Astrocyte (in vitro differentiated cells and primary cell): ENCODE measurements at regions not wholly inside any gene's neighbourhood (a gene's known extent, or its start where the extent isn't known, plus 50 kb on each side); places are given as distances from the start of the nearest gene placed in this dataset.

Experiments used
- EZH2 ChIP-seq: IDR thresholded peaks from 2 replicates; pipeline ENCODE4 v1.6.1; 2012; ENCODE audit warnings: mild to moderate bottlenecking, low read length, inconsistent platforms; ENCODE audit not compliant: insufficient read depth
- TF ChIP-seq, protein P1 (sequence below): IDR thresholded peaks from 2 replicates; pipeline ENCODE4 v1.5.1; 2011; ENCODE audit warnings: low read depth, mild to moderate bottlenecking, inconsistent platforms, low read length, moderate library complexity; ENCODE audit not compliant: insufficient read depth

DNA sequence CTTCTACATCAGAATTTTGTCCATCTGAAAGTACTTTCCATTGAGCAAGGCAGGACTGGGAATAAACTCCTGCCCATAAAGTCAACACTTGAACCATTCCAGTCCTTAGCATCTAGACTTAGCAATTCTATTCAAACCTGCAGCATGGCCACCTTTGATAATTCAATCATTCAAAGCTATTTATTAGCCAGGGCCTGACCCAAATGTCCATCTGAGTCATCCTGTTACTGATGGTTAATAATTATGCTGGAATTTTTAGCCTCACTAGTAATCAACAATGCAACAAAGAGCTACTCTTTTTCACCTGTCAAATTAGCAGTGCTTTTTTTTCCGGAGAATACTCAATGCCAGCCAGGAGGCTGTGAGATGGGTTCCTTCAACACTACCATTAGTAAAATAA is 72.7 kb upstream of the SNRK start:
- TF ChIP-seq EZH2: no peak
- TF ChIP-seq, protein P1, sequence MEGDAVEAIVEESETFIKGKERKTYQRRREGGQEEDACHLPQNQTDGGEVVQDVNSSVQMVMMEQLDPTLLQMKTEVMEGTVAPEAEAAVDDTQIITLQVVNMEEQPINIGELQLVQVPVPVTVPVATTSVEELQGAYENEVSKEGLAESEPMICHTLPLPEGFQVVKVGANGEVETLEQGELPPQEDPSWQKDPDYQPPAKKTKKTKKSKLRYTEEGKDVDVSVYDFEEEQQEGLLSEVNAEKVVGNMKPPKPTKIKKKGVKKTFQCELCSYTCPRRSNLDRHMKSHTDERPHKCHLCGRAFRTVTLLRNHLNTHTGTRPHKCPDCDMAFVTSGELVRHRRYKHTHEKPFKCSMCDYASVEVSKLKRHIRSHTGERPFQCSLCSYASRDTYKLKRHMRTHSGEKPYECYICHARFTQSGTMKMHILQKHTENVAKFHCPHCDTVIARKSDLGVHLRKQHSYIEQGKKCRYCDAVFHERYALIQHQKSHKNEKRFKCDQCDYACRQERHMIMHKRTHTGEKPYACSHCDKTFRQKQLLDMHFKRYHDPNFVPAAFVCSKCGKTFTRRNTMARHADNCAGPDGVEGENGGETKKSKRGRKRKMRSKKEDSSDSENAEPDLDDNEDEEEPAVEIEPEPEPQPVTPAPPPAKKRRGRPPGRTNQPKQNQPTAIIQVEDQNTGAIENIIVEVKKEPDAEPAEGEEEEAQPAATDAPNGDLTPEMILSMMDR: no peak
